ENCODE measurements at regions not wholly inside any gene's neighbourhood (a gene's known extent, or its start where the extent isn't known, plus 50 kb on each side); places are given as distances from the start of the nearest gene placed in this dataset.

GRCh38 chr5:8828596-8829322 is 717.1 kb downstream of the SEMA5A start:
- H3K4me1 Mint-ChIP-seq (ENCODE audit: low read depth) = no peaks in the 10 kb centered on the region
- intact Hi-C loops (cut with DNase I, micrococcal nuclease) = no loop called here
- Histone ChIP-seq H3K4me1 (ENCODE audit: insufficient read depth, low read length) (no peaks in the 10 kb centered on the region), H3K27ac (ENCODE audit: low read depth in 1 of 2, low read length in 2 of 2) (no peak overlapping the region), H3K36me3 (ENCODE audit: insufficient read depth, low read length) (no peaks in the 10 kb centered on the region), H3K9me3 (ENCODE audit: control insufficient read depth in 1 of 2, insufficient read depth in 1 of 2, low read length in 2 of 2) (no peaks in the 10 kb centered on the region), H3K27me3 (ENCODE audit: control insufficient read depth in 1 of 2, insufficient read depth in 2 of 2, low read length in 2 of 2) (no peaks in the 10 kb centered on the region), H3K4me3 (ENCODE audit: low read length) (no peak overlapping the region)
- no peaks in the 10 kb centered on the region for H3K27me3 Mint-ChIP-seq
- no peak for DNase-seq
- POLR2A ChIA-PET = no interaction called here
- H3K27ac Mint-ChIP-seq = no peak overlapping the region
- ATAC-seq (ENCODE audit: poor library complexity) = no peak
- no peaks in the 10 kb centered on the region for H3K36me3 Mint-ChIP-seq (ENCODE audit: low read depth)
- no peaks in the 10 kb centered on the region for H3K9me3 Mint-ChIP-seq
- H3K4me3 Mint-ChIP-seq = no peak overlapping the region
- CTCF ChIA-PET = no interaction called here
- TF ChIP-seq, protein P1, sequence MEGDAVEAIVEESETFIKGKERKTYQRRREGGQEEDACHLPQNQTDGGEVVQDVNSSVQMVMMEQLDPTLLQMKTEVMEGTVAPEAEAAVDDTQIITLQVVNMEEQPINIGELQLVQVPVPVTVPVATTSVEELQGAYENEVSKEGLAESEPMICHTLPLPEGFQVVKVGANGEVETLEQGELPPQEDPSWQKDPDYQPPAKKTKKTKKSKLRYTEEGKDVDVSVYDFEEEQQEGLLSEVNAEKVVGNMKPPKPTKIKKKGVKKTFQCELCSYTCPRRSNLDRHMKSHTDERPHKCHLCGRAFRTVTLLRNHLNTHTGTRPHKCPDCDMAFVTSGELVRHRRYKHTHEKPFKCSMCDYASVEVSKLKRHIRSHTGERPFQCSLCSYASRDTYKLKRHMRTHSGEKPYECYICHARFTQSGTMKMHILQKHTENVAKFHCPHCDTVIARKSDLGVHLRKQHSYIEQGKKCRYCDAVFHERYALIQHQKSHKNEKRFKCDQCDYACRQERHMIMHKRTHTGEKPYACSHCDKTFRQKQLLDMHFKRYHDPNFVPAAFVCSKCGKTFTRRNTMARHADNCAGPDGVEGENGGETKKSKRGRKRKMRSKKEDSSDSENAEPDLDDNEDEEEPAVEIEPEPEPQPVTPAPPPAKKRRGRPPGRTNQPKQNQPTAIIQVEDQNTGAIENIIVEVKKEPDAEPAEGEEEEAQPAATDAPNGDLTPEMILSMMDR (IDR thresholded peaks at IDR 0.05) = no peak

GRCh38 chr5:8829323-8830029 is 716.4 kb downstream of the SEMA5A start:
- Histone ChIP-seq H3K4me3 (ENCODE audit: low read length) (no peak overlapping the region), H3K9me3 (ENCODE audit: control insufficient read depth in 1 of 2, insufficient read depth in 1 of 2, low read length in 2 of 2) (no peaks in the 10 kb centered on the region), H3K36me3 (ENCODE audit: insufficient read depth, low read length) (no peaks in the 10 kb centered on the region), H3K27me3 (ENCODE audit: control insufficient read depth in 1 of 2, insufficient read depth in 2 of 2, low read length in 2 of 2) (no peaks in the 10 kb centered on the region), H3K27ac (ENCODE audit: low read depth in 1 of 2, low read length in 2 of 2) (no peak overlapping the region), H3K4me1 (ENCODE audit: insufficient read depth, low read length) (no peaks in the 10 kb centered on the region)
- DNase-seq (no peak), ATAC-seq (ENCODE audit: poor library complexity) (no peak)
- Mint-ChIP-seq H3K4me1 (ENCODE audit: low read depth) (no peaks in the 10 kb centered on the region), H3K4me3 (no peak overlapping the region), H3K36me3 (ENCODE audit: low read depth) (no peaks in the 10 kb centered on the region), H3K27me3 (no peaks in the 10 kb centered on the region), H3K9me3 (no peaks in the 10 kb centered on the region), H3K27ac (no peak overlapping the region)
- ChIA-PET CTCF (no interaction called here), POLR2A (no interaction called here)
- intact Hi-C loops (cut with DNase I, micrococcal nuclease) = no loop called here
- TF ChIP-seq, protein P1 (IDR thresholded peaks at IDR 0.05) = no peak

GRCh38 chr5:8831251-8831650 is 714.6 kb downstream of the SEMA5A start:
- Mint-ChIP-seq H3K27me3 (no peaks in the 10 kb centered on the region), H3K27ac (no peak overlapping the region), H3K36me3 (ENCODE audit: low read depth) (no peaks in the 10 kb centered on the region), H3K4me1 (ENCODE audit: low read depth) (no peaks in the 10 kb centered on the region), H3K4me3 (no peak overlapping the region), H3K9me3 (no peaks in the 10 kb centered on the region)
- intact Hi-C loops (cut with DNase I, micrococcal nuclease) = no loop called here
- no peak for DNase-seq
- TF ChIP-seq, protein P1 (IDR thresholded peaks at IDR 0.05) = no peak
- H3K9me3 ChIP-seq (ENCODE audit: control insufficient read depth in 1 of 2, insufficient read depth in 1 of 2, low read length in 2 of 2) = peaks cover 0 to 3% of the 10 kb centered on the region in 2 experiments
- no peaks in the 10 kb centered on the region for H3K36me3 ChIP-seq (ENCODE audit: insufficient read depth, low read length)
- ChIA-PET POLR2A (no interaction called here), CTCF (no interaction called here)
- H3K27me3 ChIP-seq (ENCODE audit: control insufficient read depth in 1 of 2, insufficient read depth in 2 of 2, low read length in 2 of 2) = no peaks in the 10 kb centered on the region
- H3K27ac ChIP-seq (ENCODE audit: low read depth in 1 of 2, low read length in 2 of 2) = no peak overlapping the region
- ATAC-seq (ENCODE audit: poor library complexity) = no peak
- no peaks in the 10 kb centered on the region for H3K4me1 ChIP-seq (ENCODE audit: insufficient read depth, low read length)
- no peak overlapping the region for H3K4me3 ChIP-seq (ENCODE audit: low read length)
